ENCODE measurements at regions not wholly inside any gene's neighbourhood (a gene's known extent, or its start where the extent isn't known, plus 50 kb on each side); places are given as distances from the start of the nearest gene placed in this dataset.

DNA sequence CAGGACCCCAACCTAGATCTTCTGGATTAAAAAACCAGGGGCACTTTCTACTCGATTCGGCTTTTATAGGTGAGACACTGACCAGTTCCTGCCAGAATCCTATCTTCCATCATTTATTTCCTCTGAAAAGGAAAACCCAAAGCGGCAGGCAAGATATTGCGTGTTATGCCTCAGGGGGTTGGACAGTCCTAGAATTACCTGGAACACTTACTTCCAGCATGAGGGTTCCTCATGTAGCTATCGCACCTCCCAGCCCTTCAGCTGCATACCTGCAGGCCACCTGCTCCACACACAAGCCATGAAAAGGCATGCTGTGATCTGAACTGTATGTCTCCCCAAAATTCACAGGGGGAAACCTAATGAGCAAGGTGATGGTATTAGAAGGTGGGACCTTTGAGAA lies 58.3 kb upstream of the DLG1 start:
- no peak overlapping the region for H3K4me3 Mint-ChIP-seq
- H4K8ac ChIP-seq (replicated peaks; ENCODE audit: insufficient read length, low read depth, low read length) = no peak overlapping the region
- H2AK5ac ChIP-seq (ENCODE audit: insufficient read length, low read length) = no peak overlapping the region
- TF ChIP-seq, protein P1, sequence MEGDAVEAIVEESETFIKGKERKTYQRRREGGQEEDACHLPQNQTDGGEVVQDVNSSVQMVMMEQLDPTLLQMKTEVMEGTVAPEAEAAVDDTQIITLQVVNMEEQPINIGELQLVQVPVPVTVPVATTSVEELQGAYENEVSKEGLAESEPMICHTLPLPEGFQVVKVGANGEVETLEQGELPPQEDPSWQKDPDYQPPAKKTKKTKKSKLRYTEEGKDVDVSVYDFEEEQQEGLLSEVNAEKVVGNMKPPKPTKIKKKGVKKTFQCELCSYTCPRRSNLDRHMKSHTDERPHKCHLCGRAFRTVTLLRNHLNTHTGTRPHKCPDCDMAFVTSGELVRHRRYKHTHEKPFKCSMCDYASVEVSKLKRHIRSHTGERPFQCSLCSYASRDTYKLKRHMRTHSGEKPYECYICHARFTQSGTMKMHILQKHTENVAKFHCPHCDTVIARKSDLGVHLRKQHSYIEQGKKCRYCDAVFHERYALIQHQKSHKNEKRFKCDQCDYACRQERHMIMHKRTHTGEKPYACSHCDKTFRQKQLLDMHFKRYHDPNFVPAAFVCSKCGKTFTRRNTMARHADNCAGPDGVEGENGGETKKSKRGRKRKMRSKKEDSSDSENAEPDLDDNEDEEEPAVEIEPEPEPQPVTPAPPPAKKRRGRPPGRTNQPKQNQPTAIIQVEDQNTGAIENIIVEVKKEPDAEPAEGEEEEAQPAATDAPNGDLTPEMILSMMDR (conservative IDR thresholded peaks at IDR 0.05) = no peak
- no peaks in the 10 kb centered on the region for H3K79me1 ChIP-seq (ENCODE audit: insufficient read depth, low read depth, low read length, poor library complexity, severe bottlenecking)
- no peak overlapping the region for H4K5ac ChIP-seq (ENCODE audit: insufficient read length, low read depth, low read length)
- H3K4ac ChIP-seq (ENCODE audit: low read depth, low read length) = no peak overlapping the region
- no peak overlapping the region for H3K18ac ChIP-seq (ENCODE audit: insufficient read length, low read depth, low read length)
- H3K23ac ChIP-seq (ENCODE audit: insufficient read length, low read depth, low read length) = no peak overlapping the region
- H3K27me3 ChIP-seq (ENCODE audit: insufficient read depth, low read length) = no peaks in the 10 kb centered on the region
- no peak overlapping the region for H4K91ac ChIP-seq (ENCODE audit: insufficient read length, low read depth, low read length)
- no peak overlapping the region for H3K56ac ChIP-seq (ENCODE audit: insufficient read length, low read depth, low read length)
- H3K36me3 Mint-ChIP-seq (ENCODE audit: insufficient read depth in 1 of 3, low read depth in 3 of 3) = peaks cover 18 to 32% (median 26%) of the 10 kb centered on the region in 3 experiments
- H2BK120ac ChIP-seq (ENCODE audit: low read depth, low read length, poor library complexity, severe bottlenecking) = no peak overlapping the region
- peaks cover 30 to 31% of the 10 kb centered on the region in 2 experiments for H3K9me3 Mint-ChIP-seq
- no peaks in the 10 kb centered on the region for H3K4me1 ChIP-seq (ENCODE audit: insufficient read depth, low read length)
- H3K4me1 Mint-ChIP-seq = peaks cover 19 to 32% of the 10 kb centered on the region in 2 experiments
- no peak overlapping the region for H3K14ac ChIP-seq (ENCODE audit: insufficient read depth, low read length)
- H3K27me3 Mint-ChIP-seq (ENCODE audit: low read depth) = peaks cover 3% of the 10 kb centered on the region
- H3K9me3 ChIP-seq (ENCODE audit: control insufficient read depth, low read depth, low read length) = peaks cover 5% of the 10 kb centered on the region
- no peak overlapping the region for H3K27ac Mint-ChIP-seq
- no peak overlapping the region for H2BK5ac ChIP-seq (ENCODE audit: insufficient read length, low read length)
- no peak overlapping the region for H2BK12ac ChIP-seq (ENCODE audit: insufficient read length, low read depth, low read length)
- no peak overlapping the region for H3K4me2 ChIP-seq (ENCODE audit: insufficient read depth, insufficient read length, low read length)
- H3K79me2 ChIP-seq (ENCODE audit: insufficient read depth, low read length) = no peaks in the 10 kb centered on the region
- H3K23me2 ChIP-seq (ENCODE audit: insufficient read length, low read depth, low read length, poor library complexity, severe bottlenecking) = no peaks in the 10 kb centered on the region
- no peak overlapping the region for H2BK15ac ChIP-seq (ENCODE audit: low read depth, low read length)
- H4K20me1 ChIP-seq (ENCODE audit: control insufficient read depth, insufficient read depth, insufficient read length) = no peaks in the 10 kb centered on the region
- H3T11ph ChIP-seq (ENCODE audit: low read length) = no peak overlapping the region
- no peak for DNase-seq
- H2BK20ac ChIP-seq (ENCODE audit: low read depth, low read length, poor library complexity, severe bottlenecking) = no peak overlapping the region
- H3K27ac ChIP-seq (ENCODE audit: insufficient read length, low read depth, low read length) = no peak overlapping the region
- no peak overlapping the region for H2AFZ ChIP-seq (ENCODE audit: low read length)
- H3K9ac ChIP-seq (ENCODE audit: extremely low read depth, insufficient read length, low read length) = no peak overlapping the region
- no CpG with 5 or more reads among the region's 5 CpGs for WGBS (ENCODE audit: extremely low coverage, insufficient read length, low lambda C conversion rate)

Measured in H9 (cell line).